Psoas muscle (tissue), 7 donors: ENCODE measurements at regions not wholly inside any gene's neighbourhood (a gene's known extent, or its start where the extent isn't known, plus 50 kb on each side); places are given as distances from the start of the nearest gene placed in this dataset.

ENCODE experiments used
- ATAC-seq, 4 donors: fragments of 200-7000 bp; cut with Tn5 transposase; one replicate each; pipeline ENCODE4 v1.9.1; 2020; ENCODE audit warnings: moderate library complexity in 3 of 4, mild to moderate bottlenecking in 2 of 4
- DNase-seq, 2 donors: peaks; one replicate each; pipeline ENCODE4 v3.0.0-alpha.2; 2020
- H3K27ac ChIP-seq: fragments of 200-600 bp; one replicate; pipeline ENCODE4 v1.8.0; 2022
- H3K27me3 ChIP-seq, 3 donors: fragments of 200-600 bp in 1 of 3; one replicate each; pipeline versions ENCODE4 v1.6.1 to v1.8.0; 2013 to 2022; ENCODE audit warnings: low read length in 2 of 3, mild to moderate bottlenecking in 2 of 3, moderate library complexity in 1 of 3; ENCODE audit not compliant: insufficient read depth in 3 of 3
- H3K36me3 ChIP-seq, 2 donors: fragments of 200-600 bp in 1 of 2; one replicate each; pipeline versions ENCODE4 v1.6.1 to v1.8.0; 2013 to 2022; ENCODE audit warnings: low read depth in 1 of 2, mild to moderate bottlenecking in 1 of 2, moderate library complexity in 1 of 2; ENCODE audit not compliant: insufficient read depth in 1 of 2
- H3K4me1 ChIP-seq: fragments of 200-600 bp; one replicate; pipeline ENCODE4 v1.8.0; 2022
- H3K4me3 ChIP-seq: fragments of 200-600 bp; one replicate; pipeline ENCODE4 v1.8.0; 2022; ENCODE audit warnings: mild to moderate bottlenecking
- H3K9me3 ChIP-seq: fragments of 200-600 bp; one replicate; pipeline ENCODE4 v1.8.0; 2022
- CTCF ChIP-seq: fragments of 200-600 bp; IDR thresholded peaks from one replicate; pipeline ENCODE4 v1.8.0; 2022; ENCODE audit warnings: antibody characterized with exemption
- WGBS, 3 donors: extraction: QIAGEN DNeasy Blood & Tissue Kit; methylation state at CpG; one replicate each; pipeline versions ENCODE4 v1.1.6 to v1.1.7; 2013; 5-methylcytosine and 5-hydroxymethylcytosine counted together
- intact Hi-C, 2 donors: fragments of 100-400 bp; cut with DNase I; formaldehyde crosslinking; loops; one replicate each; pipeline versions ENCODE4 v1.11.0 to v1.14.2; 2022
- donor health status: healthy with polysubstance abuse.
- donor health status: DM: no; HTN: no; CAD: no; lungs with moderate emphysema.
- donor health status: Bipolar disorder and iron deficiency.
- donor health status: healthy.
- donor health status: DM: yes; HTN: yes; CAD: no.
- donor health status: DM: no; HTN: no; CAD: no.
- donor health status: DM: yes; HTN: yes; CAD: no.

DNA sequence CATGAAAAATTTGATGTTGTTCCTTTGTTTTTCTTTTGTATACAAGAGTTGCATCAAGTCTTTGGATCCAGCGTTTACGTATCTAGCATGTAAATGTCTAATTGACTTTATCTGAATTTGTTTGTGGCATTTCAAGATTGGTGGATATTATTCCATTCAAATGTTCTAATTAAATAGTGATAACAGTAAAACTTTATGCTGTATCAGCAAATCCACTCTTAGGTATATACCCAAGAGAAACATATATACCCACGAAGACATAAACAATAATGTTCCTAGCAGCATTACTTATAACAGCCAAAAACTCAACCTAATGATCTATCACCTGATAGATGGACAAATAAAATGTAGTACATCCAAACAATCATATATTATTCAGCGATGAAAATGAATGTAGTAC, 579.4 kb upstream of the LRATD1 start:
- Histone ChIP-seq H3K36me3 (no peaks in the 10 kb centered on the region), H3K4me3 (no peak overlapping the region), H3K9me3 (no peaks in the 10 kb centered on the region), H3K4me1 (no peaks in the 10 kb centered on the region), H3K27me3 (no peaks in the 10 kb centered on the region), H3K27ac (no peak overlapping the region)
- no peak for DNase-seq
- no peak for ATAC-seq
- no peak for TF ChIP-seq CTCF
- intact Hi-C loops = no loop called here
- WGBS, 3 donors = 89 to 90% (median 89%) methylated on average over 4 of the region's 4 CpGs

DNA sequence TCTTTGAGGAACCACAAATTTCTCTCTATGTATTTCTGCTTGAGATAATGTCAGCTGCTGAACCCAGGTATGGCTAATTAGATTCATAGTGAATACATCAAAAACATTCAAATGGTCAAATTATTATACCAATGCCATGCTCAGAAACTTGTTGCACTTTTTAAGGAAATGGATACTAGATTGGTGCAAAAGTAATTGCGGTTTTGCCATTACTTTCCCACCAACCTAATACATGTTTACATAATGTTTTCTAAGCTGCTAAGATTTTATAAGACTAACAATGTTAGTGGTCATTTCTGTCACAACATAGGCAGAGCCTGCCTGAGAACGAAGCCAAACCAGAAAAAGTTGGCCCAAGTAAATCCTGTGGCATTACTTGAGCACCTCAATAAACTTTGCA, 568.2 kb upstream of the LRATD1 start:
- Histone ChIP-seq H3K27ac (no peak overlapping the region), H3K9me3 (no peaks in the 10 kb centered on the region), H3K4me1 (no peaks in the 10 kb centered on the region), H3K27me3 (no peaks in the 10 kb centered on the region), H3K36me3 (no peaks in the 10 kb centered on the region), H3K4me3 (no peak overlapping the region)
- no peak for DNase-seq
- ATAC-seq = no peak
- intact Hi-C loops = no loop called here
- WGBS, 3 donors = 72 to 78% (median 76%) methylated on average over 2 of the region's 2 CpGs
- no peak for TF ChIP-seq CTCF

DNA sequence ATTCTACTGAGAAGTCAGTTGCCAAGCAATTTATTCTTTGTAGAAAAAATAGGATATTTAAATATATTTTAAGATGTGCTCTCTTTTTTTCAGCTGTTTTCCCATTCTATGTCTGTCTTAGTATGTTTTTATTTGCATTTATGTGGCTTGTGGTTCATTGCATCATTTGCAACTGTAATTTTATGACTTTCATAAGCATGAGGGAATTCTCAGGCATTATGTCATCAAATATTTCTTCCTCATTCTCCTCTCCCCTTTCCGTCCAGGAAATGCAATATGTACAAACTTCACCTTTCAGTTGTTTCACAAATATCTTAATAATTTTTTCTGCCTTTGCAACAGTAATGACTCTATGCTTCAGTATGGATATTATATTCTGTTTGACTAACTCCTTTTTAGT, 560.2 kb upstream of the LRATD1 start:
- Histone ChIP-seq H3K27ac (no peak overlapping the region), H3K9me3 (no peaks in the 10 kb centered on the region), H3K4me3 (no peak overlapping the region), H3K36me3 (no peaks in the 10 kb centered on the region), H3K27me3 (no peaks in the 10 kb centered on the region), H3K4me1 (no peaks in the 10 kb centered on the region)
- WGBS, 3 donors = 0 to 48% (median 26%) methylated on average over 1 of the region's 1 CpG
- no peak for DNase-seq
- no peak for TF ChIP-seq CTCF
- intact Hi-C loops = no loop called here
- no peak for ATAC-seq

- TF ChIP-seq CTCF = no peak
Observed at GRCh38 chr2:14074691-14075090, 557.8 kb upstream of the LRATD1 start.

GRCh38 chr2:14079576-14079975, 552.9 kb upstream of the LRATD1 start:
- WGBS, 3 donors = 86 to 88% (median 88%) methylated on average over 3 of the region's 3 CpGs
- no peaks in the 10 kb centered on the region for H3K27me3 ChIP-seq
- H3K9me3 ChIP-seq = no peaks in the 10 kb centered on the region
- H3K4me1 ChIP-seq = no peaks in the 10 kb centered on the region
- ATAC-seq (no peak), DNase-seq (no peak)
- no peak overlapping the region for H3K4me3 ChIP-seq
- no peak for TF ChIP-seq CTCF
- H3K36me3 ChIP-seq = no peaks in the 10 kb centered on the region
- intact Hi-C loops = no loop called here
- H3K27ac ChIP-seq = no peak overlapping the region

More at GRCh38 chr2:14074691-14075090, 557.8 kb upstream of the LRATD1 start:
- intact Hi-C loops = no loop called here
- H3K4me1 ChIP-seq = no peaks in the 10 kb centered on the region
- H3K36me3 ChIP-seq = no peaks in the 10 kb centered on the region
- no peak overlapping the region for H3K27ac ChIP-seq
- no peaks in the 10 kb centered on the region for H3K9me3 ChIP-seq
- ATAC-seq = no peak
- 27 to 39% (median 30%) methylated on average over 1 of the region's 1 CpG for WGBS, 3 donors
- no peak overlapping the region for H3K4me3 ChIP-seq
- no peak for DNase-seq
- H3K27me3 ChIP-seq = no peaks in the 10 kb centered on the region
